ENCODE measurements at regions not wholly inside any gene's neighbourhood (a gene's known extent, or its start where the extent isn't known, plus 50 kb on each side); places are given as distances from the start of the nearest gene placed in this dataset.

- TF ChIP-seq, protein P1, sequence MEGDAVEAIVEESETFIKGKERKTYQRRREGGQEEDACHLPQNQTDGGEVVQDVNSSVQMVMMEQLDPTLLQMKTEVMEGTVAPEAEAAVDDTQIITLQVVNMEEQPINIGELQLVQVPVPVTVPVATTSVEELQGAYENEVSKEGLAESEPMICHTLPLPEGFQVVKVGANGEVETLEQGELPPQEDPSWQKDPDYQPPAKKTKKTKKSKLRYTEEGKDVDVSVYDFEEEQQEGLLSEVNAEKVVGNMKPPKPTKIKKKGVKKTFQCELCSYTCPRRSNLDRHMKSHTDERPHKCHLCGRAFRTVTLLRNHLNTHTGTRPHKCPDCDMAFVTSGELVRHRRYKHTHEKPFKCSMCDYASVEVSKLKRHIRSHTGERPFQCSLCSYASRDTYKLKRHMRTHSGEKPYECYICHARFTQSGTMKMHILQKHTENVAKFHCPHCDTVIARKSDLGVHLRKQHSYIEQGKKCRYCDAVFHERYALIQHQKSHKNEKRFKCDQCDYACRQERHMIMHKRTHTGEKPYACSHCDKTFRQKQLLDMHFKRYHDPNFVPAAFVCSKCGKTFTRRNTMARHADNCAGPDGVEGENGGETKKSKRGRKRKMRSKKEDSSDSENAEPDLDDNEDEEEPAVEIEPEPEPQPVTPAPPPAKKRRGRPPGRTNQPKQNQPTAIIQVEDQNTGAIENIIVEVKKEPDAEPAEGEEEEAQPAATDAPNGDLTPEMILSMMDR (IDR thresholded peaks at IDR 0.05), result no peak
- no peak for TF ChIP-seq POLR2A (IDR thresholded peaks at IDR 0.05)
Measured at GRCh38 chr17:52465407-52465806, 306.9 kb upstream of the CA10 start.

All from thyroid gland (tissue), 4 donors.